ENCODE measurements at regions not wholly inside any gene's neighbourhood (a gene's known extent, or its start where the extent isn't known, plus 50 kb on each side); places are given as distances from the start of the nearest gene placed in this dataset.

DNA sequence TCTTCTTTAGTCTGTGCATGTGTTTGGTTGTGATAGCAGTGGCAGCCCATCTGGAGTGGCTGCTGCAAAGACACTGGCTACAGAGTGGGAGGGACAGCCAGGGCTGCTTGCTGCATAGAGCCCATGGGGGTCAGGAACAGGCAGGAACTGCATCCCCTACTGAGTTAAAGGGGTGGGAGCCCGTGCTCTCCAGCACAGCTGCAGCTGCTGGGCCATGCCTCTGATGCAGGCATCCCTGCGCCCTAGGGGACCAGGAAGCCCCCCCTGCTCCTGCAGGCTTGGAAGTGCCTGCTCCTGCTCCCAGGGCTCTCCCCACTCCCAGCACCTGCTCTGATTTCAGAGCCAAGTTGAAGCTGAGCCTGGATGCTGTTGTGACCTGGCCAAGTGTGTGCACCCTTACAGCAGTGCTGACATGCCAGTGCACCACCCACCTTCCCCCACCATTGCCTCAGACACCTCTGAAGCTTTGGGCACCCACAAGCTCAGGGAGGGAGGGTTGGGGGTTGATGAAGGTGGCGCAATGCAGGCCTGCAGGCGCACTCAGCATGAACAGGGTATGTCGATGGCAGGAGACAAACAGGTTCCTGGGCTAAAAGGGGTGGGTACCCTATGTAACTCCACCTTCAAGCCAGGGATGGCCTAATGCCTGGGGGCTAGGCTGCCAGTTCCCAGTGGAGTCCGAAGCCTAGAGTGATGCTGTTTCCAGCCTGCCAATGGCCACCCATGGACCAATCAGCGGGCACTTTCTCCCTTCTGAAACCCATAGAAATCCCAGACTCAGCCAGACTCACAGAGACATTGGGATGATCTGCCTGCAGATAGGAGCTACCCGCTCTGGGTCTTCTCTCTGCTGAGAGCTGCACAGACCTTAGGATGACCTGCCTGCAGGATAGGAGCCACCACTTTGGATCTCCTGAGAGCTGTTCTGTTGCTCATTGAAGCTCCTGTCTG, 919.9 kb upstream of the MIR17HG start:
- Histone ChIP-seq H3K79me2 (ENCODE audit: control insufficient read depth, insufficient read depth, low read length) (no peaks in the 10 kb centered on the region), H3K27ac (ENCODE audit: extremely low read depth, low read depth, low read length) (no peak overlapping the region), H3K9ac (ENCODE audit: insufficient read depth in 1 of 2, low read depth in 2 of 2, low read length in 2 of 2) (no peak overlapping the region), H2AFZ (ENCODE audit: low read depth, low read length) (no peak overlapping the region), H3K9me3 (replicated peaks; ENCODE audit: control insufficient read depth, insufficient read depth, low read depth, low read length) (peaks cover under 1% of the 10 kb centered on the region; the same call in 1 of the 2 replicates), H3K4me3 (no peak overlapping the region), H3K27me3 (ENCODE audit: control insufficient read depth in 2 of 2, insufficient read depth in 2 of 2, low read length in 2 of 2) (no peaks in the 10 kb centered on the region), H4K20me1 (replicated peaks; ENCODE audit: control insufficient read depth, insufficient read depth, low read length) (no peaks in the 10 kb centered on the region), H3K4me1 (replicated peaks in 1 of 2; ENCODE audit: control insufficient read depth in 2 of 2, insufficient read depth in 2 of 2, low read length in 2 of 2) (no peaks in the 10 kb centered on the region), H3K9me1 (ENCODE audit: control insufficient read depth, insufficient read depth, low read length) (no peaks in the 10 kb centered on the region), H3K4me2 (ENCODE audit: insufficient read depth, low read length) (no peak overlapping the region), H3K36me3 (ENCODE audit: control insufficient read depth, insufficient read depth, low read length) (no peaks in the 10 kb centered on the region)
- no peak for FAIRE-seq
- under 1% methylated on average over 7 of the region's 8 CpGs for WGBS (ENCODE audit: insufficient coverage, low coverage, missing lambda C conversion rate)
- DNase-seq (ENCODE audit: extremely low read depth in 1 of 4, low spot score in 3 of 4) = no peak
- no TSS peak for BruUV-seq (replicated peaks)
- in situ Hi-C loops (cut with MboI) (no loop called here), intact Hi-C loops (cut with micrococcal nuclease) (no loop called here)
- ATAC-seq = peak; percentile 37
- ChIA-PET POLR2A (no interaction called here), CTCF (ENCODE audit: low intra/inter-chr PET ratio) (interaction anchor here (0.6 kb wide), 1 partner anchor 405 kb away, joined by 3 read pairs; no protein-coding TSS in a partner anchor)
- TF ChIP-seq RBM15 (IDR thresholded peaks at IDR 0.05; ENCODE audit: insufficient read depth, low read length) (0 out of 2 replicates have a peak, but pooled peaks have one; percentile 43), FOXM1 (IDR thresholded peaks at IDR 0.05; ENCODE audit: low read depth) (no peak), FOXM1 (CRISPR knock-in tag; IDR thresholded peaks at IDR 0.05; ENCODE audit: low read depth) (0 out of 2 replicates have a peak, but pooled peaks have one; percentile 32), RNF2 (IDR thresholded peaks at IDR 0.05) (no peak), BCL6 (CRISPR knock-in tag; IDR thresholded peaks at IDR 0.05) (no peak), IRF2 (CRISPR knock-in tag; IDR thresholded peaks at IDR 0.05) (0 out of 2 replicates have a peak, but pooled peaks have one; percentile 54), CEBPG (CRISPR knock-in tag; IDR thresholded peaks at IDR 0.05) (no peak), CEBPG (tag; conservative IDR thresholded peaks at IDR 0.05 in 1 of 2, IDR thresholded peaks at IDR 0.05 in 1 of 2) (no peak), ETS2 (tag; IDR thresholded peaks at IDR 0.05; ENCODE audit: borderline replicate concordance, poor library complexity, severe bottlenecking) (no peak), JUN (IDR thresholded peaks at IDR 0.05; ENCODE audit: borderline replicate concordance, low read depth, low read length) (no peak), JUN (CRISPR knock-in tag; IDR thresholded peaks at IDR 0.05; ENCODE audit: borderline replicate concordance) (no peak), SREBF2 (CRISPR knock-in tag; IDR thresholded peaks at IDR 0.05) (no peak)
- TF ChIP-seq, protein P1, sequence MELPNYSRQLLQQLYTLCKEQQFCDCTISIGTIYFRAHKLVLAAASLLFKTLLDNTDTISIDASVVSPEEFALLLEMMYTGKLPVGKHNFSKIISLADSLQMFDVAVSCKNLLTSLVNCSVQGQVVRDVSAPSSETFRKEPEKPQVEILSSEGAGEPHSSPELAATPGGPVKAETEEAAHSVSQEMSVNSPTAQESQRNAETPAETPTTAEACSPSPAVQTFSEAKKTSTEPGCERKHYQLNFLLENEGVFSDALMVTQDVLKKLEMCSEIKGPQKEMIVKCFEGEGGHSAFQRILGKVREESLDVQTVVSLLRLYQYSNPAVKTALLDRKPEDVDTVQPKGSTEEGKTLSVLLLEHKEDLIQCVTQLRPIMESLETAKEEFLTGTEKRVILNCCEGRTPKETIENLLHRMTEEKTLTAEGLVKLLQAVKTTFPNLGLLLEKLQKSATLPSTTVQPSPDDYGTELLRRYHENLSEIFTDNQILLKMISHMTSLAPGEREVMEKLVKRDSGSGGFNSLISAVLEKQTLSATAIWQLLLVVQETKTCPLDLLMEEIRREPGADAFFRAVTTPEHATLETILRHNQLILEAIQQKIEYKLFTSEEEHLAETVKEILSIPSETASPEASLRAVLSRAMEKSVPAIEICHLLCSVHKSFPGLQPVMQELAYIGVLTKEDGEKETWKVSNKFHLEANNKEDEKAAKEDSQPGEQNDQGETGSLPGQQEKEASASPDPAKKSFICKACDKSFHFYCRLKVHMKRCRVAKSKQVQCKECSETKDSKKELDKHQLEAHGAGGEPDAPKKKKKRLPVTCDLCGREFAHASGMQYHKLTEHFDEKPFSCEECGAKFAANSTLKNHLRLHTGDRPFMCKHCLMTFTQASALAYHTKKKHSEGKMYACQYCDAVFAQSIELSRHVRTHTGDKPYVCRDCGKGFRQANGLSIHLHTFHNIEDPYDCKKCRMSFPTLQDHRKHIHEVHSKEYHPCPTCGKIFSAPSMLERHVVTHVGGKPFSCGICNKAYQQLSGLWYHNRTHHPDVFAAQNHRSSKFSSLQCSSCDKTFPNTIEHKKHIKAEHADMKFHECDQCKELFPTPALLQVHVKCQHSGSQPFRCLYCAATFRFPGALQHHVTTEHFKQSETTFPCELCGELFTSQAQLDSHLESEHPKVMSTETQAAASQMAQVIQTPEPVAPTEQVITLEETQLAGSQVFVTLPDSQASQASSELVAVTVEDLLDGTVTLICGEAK (IDR thresholded peaks at IDR 0.05) = no peak
- TF ChIP-seq, protein P1 (CRISPR knock-in tag; IDR thresholded peaks at IDR 0.05) = 0 out of 2 replicates have a peak, but pooled peaks have one; percentile 3

Measured in K562 (cell line).